SJCRH30 (cell line): ENCODE measurements at regions not wholly inside any gene's neighbourhood (a gene's known extent, or its start where the extent isn't known, plus 50 kb on each side); places are given as distances from the start of the nearest gene placed in this dataset.

Experiments
- DNase-seq, 2 experiments: peaks; one replicate each; pipeline ENCODE4 v3.0.0-alpha.2; 2015 to 2020
- H3K27ac ChIP-seq: fragments of 250-450 bp; sonication (Bioruptor Pico); 2 replicates; pipeline ENCODE4 v1.5.1; 2020; ENCODE audit warnings: mild to moderate bottlenecking, moderate library complexity
- H3K27me3 ChIP-seq: fragments of 250-450 bp; sonication (Bioruptor Pico); 2 replicates; pipeline ENCODE4 v1.5.1; 2020; ENCODE audit warnings: mild to moderate bottlenecking, moderate library complexity
- H3K36me3 ChIP-seq: fragments of 250-450 bp; sonication (Bioruptor Pico); 2 replicates; pipeline ENCODE4 v1.5.1; 2020; ENCODE audit warnings: mild to moderate bottlenecking, moderate library complexity
- H3K4me1 ChIP-seq: fragments of 250-450 bp; sonication (Bioruptor Pico); 2 replicates; pipeline ENCODE4 v1.5.1; 2020; ENCODE audit warnings: mild to moderate bottlenecking, moderate library complexity
- H3K4me3 ChIP-seq: fragments of 250-450 bp; sonication (Bioruptor Pico); 2 replicates; pipeline ENCODE4 v1.5.1; 2020; ENCODE audit warnings: mild to moderate bottlenecking, moderate library complexity
- H3K9me3 ChIP-seq: fragments of 250-450 bp; sonication (Bioruptor Pico); replicated peaks from 2 replicates; pipeline ENCODE4 v1.5.1; 2020; ENCODE audit warnings: mild to moderate bottlenecking, moderate library complexity

- no peak overlapping the region for H3K27ac ChIP-seq
- DNase-seq: no peak
These were observed 191.2 kb downstream of the USP12 start for GRCh38 chr13:26980099-26981031.

GRCh38 chr13:26979334-26979733 is 192.3 kb downstream of the USP12 start:
- H3K27ac ChIP-seq: no peak overlapping the region
- H3K27me3 ChIP-seq: peaks cover 38% of the 10 kb centered on the region
- H3K4me1 ChIP-seq: no peaks in the 10 kb centered on the region
- no peak overlapping the region for H3K4me3 ChIP-seq
- no peak for DNase-seq
- no peaks in the 10 kb centered on the region for H3K9me3 ChIP-seq
- H3K36me3 ChIP-seq: no peaks in the 10 kb centered on the region

More at GRCh38 chr13:26980099-26981031, 191.2 kb downstream of the USP12 start:
- Histone ChIP-seq H3K36me3 (no peaks in the 10 kb centered on the region), H3K4me1 (no peaks in the 10 kb centered on the region), H3K4me3 (no peak overlapping the region), H3K9me3 (no peaks in the 10 kb centered on the region), H3K27me3 (peaks cover 37% of the 10 kb centered on the region)

GRCh38 chr13:26978081-26978860 is 193.3 kb downstream of the USP12 start:
- Histone ChIP-seq H3K4me3 (no peak overlapping the region), H3K27ac (no peak overlapping the region), H3K9me3 (no peaks in the 10 kb centered on the region), H3K4me1 (0 out of 2 replicates have a peak, but pooled peaks cover 2% of the 10 kb centered on the region), H3K36me3 (no peaks in the 10 kb centered on the region), H3K27me3 (peaks cover 48% of the 10 kb centered on the region)
- no peak for DNase-seq

- DNase-seq: no peak
- Histone ChIP-seq H3K9me3 (no peaks in the 10 kb centered on the region), H3K4me1 (0 out of 2 replicates have a peak, but pooled peaks cover 2% of the 10 kb centered on the region), H3K27ac (no peak overlapping the region), H3K27me3 (peaks cover 49% of the 10 kb centered on the region), H3K4me3 (no peak overlapping the region), H3K36me3 (no peaks in the 10 kb centered on the region)
These were observed 194.1 kb downstream of the USP12 start for GRCh38 chr13:26977541-26977940.

GRCh38 chr13:26976313-26976712 is 195.3 kb downstream of the USP12 start:
- Histone ChIP-seq H3K4me1 (0 out of 2 replicates have a peak, but pooled peaks cover 2% of the 10 kb centered on the region), H3K9me3 (no peaks in the 10 kb centered on the region), H3K4me3 (no peak overlapping the region), H3K36me3 (no peaks in the 10 kb centered on the region), H3K27me3 (peaks cover 49% of the 10 kb centered on the region), H3K27ac (no peak overlapping the region)
- DNase-seq: no peak

GRCh38 chr13:26973946-26974345 is 197.7 kb downstream of the USP12 start:
- Histone ChIP-seq H3K27ac (no peak overlapping the region), H3K4me3 (no peak overlapping the region), H3K4me1 (peaks cover 4% of the 10 kb centered on the region), H3K27me3 (peaks cover 37% of the 10 kb centered on the region), H3K36me3 (no peaks in the 10 kb centered on the region), H3K9me3 (no peaks in the 10 kb centered on the region)
- DNase-seq: peak in 1 of 2 experiments; percentile 37

- Histone ChIP-seq H3K27ac (no peak overlapping the region), H3K27me3 (peaks cover 32% of the 10 kb centered on the region), H3K9me3 (no peaks in the 10 kb centered on the region), H3K36me3 (no peaks in the 10 kb centered on the region), H3K4me1 (peaks cover 10% of the 10 kb centered on the region), H3K4me3 (no peak overlapping the region)
- DNase-seq: no peak
These were observed 198.3 kb downstream of the USP12 start for GRCh38 chr13:26973295-26973694.

GRCh38 chr13:26971990-26972887 is 199.4 kb downstream of the USP12 start:
- Histone ChIP-seq H3K36me3 (no peaks in the 10 kb centered on the region), H3K27ac (no peak overlapping the region), H3K4me3 (no peak overlapping the region), H3K9me3 (no peaks in the 10 kb centered on the region), H3K4me1 (peaks cover 17% of the 10 kb centered on the region), H3K27me3 (peaks cover 25% of the 10 kb centered on the region)
- DNase-seq: peak; percentile 26 to 53

- Histone ChIP-seq H3K4me1 (peaks cover 41% of the 10 kb centered on the region), H3K9me3 (no peaks in the 10 kb centered on the region), H3K4me3 (peak overlapping the region; percentile 14; the same call in 1 of the 2 replicates), H3K27ac (peak overlapping the region; percentile 9; the same call in 1 of the 2 replicates), H3K36me3 (no peaks in the 10 kb centered on the region), H3K27me3 (peaks cover 5% of the 10 kb centered on the region; the same call in 1 of the 2 replicates)
- DNase-seq: peak; percentile 83 to 89
These were observed 202.9 kb downstream of the USP12 start for GRCh38 chr13:26968431-26969341.

- no peak overlapping the region for H3K4me3 ChIP-seq
- H3K4me1 ChIP-seq: peaks cover 48% of the 10 kb centered on the region
- no peak overlapping the region for H3K27ac ChIP-seq
- no peak for DNase-seq
- no peaks in the 10 kb centered on the region for H3K36me3 ChIP-seq
- H3K9me3 ChIP-seq: no peaks in the 10 kb centered on the region
- H3K27me3 ChIP-seq: no peaks in the 10 kb centered on the region
These were observed 204.2 kb downstream of the USP12 start for GRCh38 chr13:26967119-26968038.

- Histone ChIP-seq H3K4me1 (peaks cover 48% of the 10 kb centered on the region), H3K27me3 (no peaks in the 10 kb centered on the region), H3K27ac (no peak overlapping the region), H3K36me3 (no peaks in the 10 kb centered on the region), H3K9me3 (no peaks in the 10 kb centered on the region), H3K4me3 (no peak overlapping the region)
- no peak for DNase-seq
These were observed 204.9 kb downstream of the USP12 start for GRCh38 chr13:26966701-26967080.

- peaks cover 48% of the 10 kb centered on the region for H3K4me1 ChIP-seq
- peak; percentile 93 to 96 for DNase-seq
- H3K27ac ChIP-seq: no peak overlapping the region
- no peaks in the 10 kb centered on the region for H3K9me3 ChIP-seq
- no peaks in the 10 kb centered on the region for H3K27me3 ChIP-seq
- no peaks in the 10 kb centered on the region for H3K36me3 ChIP-seq
- no peak overlapping the region for H3K4me3 ChIP-seq
These were observed 205.5 kb downstream of the USP12 start for GRCh38 chr13:26965952-26966700.
